Ishikawa (cell line): ENCODE measurements at regions not wholly inside any gene's neighbourhood (a gene's known extent, or its start where the extent isn't known, plus 50 kb on each side); places are given as distances from the start of the nearest gene placed in this dataset.

Source experiments
- CEBPB ChIP-seq: IDR thresholded peaks from 2 replicates; pipeline ENCODE4 v1.6.1; 2012
- CREB1 ChIP-seq: IDR thresholded peaks from 2 replicates; pipeline ENCODE4 v1.6.1; 2012; ENCODE audit warnings: low read depth
- EGR1 ChIP-seq: IDR thresholded peaks from 2 replicates; pipeline ENCODE4 v1.6.1; 2012
- EP300 ChIP-seq: IDR thresholded peaks from 2 replicates; pipeline ENCODE4 v1.6.1; 2012; ENCODE audit warnings: borderline replicate concordance
- FOXM1 ChIP-seq: IDR thresholded peaks from 2 replicates; pipeline ENCODE4 v1.6.1; 2012; ENCODE audit warnings: low read depth, borderline replicate concordance
- NFIC ChIP-seq: IDR thresholded peaks from 2 replicates; pipeline ENCODE4 v1.6.1; 2012
- RAD21 ChIP-seq: IDR thresholded peaks from 2 replicates; pipeline ENCODE4 v1.6.1; 2012; ENCODE audit warnings: low read depth
- REST ChIP-seq: IDR thresholded peaks from 2 replicates; pipeline ENCODE4 v1.6.1; 2012; ENCODE audit warnings: low read depth, mild to moderate bottlenecking
- TAF1 ChIP-seq: IDR thresholded peaks from 2 replicates; pipeline ENCODE4 v1.6.1; 2012; ENCODE audit warnings: low read depth, mild to moderate bottlenecking
- TCF12 ChIP-seq: IDR thresholded peaks from 2 replicates; pipeline ENCODE4 v1.6.1; 2012; ENCODE audit warnings: low read depth
- TEAD4 ChIP-seq: IDR thresholded peaks from 2 replicates; pipeline ENCODE4 v1.6.1; 2012
- YY1 ChIP-seq: IDR thresholded peaks from 2 replicates; pipeline ENCODE4 v1.6.1; 2012; ENCODE audit warnings: low read depth
- ZBTB7A ChIP-seq: IDR thresholded peaks from 2 replicates; pipeline ENCODE4 v1.6.1; 2012; ENCODE audit warnings: low read depth
- TF ChIP-seq, protein P1 (sequence below): IDR thresholded peaks from 2 replicates; pipeline ENCODE4 v1.6.1; 2012
- TF ChIP-seq, protein P2 (sequence below): IDR thresholded peaks from 2 replicates; pipeline ENCODE4 v1.6.1; 2012

- no peak for TF ChIP-seq CREB1
- no peak for TF ChIP-seq REST
- TF ChIP-seq, protein P1, sequence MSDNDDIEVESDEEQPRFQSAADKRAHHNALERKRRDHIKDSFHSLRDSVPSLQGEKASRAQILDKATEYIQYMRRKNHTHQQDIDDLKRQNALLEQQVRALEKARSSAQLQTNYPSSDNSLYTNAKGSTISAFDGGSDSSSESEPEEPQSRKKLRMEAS: no peak
- no peak for TF ChIP-seq YY1
- TF ChIP-seq, protein P2, sequence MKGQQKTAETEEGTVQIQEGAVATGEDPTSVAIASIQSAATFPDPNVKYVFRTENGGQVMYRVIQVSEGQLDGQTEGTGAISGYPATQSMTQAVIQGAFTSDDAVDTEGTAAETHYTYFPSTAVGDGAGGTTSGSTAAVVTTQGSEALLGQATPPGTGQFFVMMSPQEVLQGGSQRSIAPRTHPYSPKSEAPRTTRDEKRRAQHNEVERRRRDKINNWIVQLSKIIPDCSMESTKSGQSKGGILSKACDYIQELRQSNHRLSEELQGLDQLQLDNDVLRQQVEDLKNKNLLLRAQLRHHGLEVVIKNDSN: no peak
- TF ChIP-seq EGR1: no peak
- no peak for TF ChIP-seq FOXM1
- no peak for TF ChIP-seq TCF12
- no peak for TF ChIP-seq TEAD4
- no peak for TF ChIP-seq TAF1
- no peak for TF ChIP-seq ZBTB7A
- TF ChIP-seq EP300: no peak
- no peak for TF ChIP-seq CEBPB
- no peak for TF ChIP-seq NFIC
- TF ChIP-seq RAD21: no peak
Observed at GRCh38 chr15:87118435-87118834, 1038.8 kb downstream of the AGBL1 start.

- TF ChIP-seq ZBTB7A: no peak
- TF ChIP-seq CEBPB: no peak
- TF ChIP-seq, protein P2: no peak
- no peak for TF ChIP-seq FOXM1
- no peak for TF ChIP-seq RAD21
- no peak for TF ChIP-seq TCF12
- no peak for TF ChIP-seq YY1
- TF ChIP-seq REST: no peak
- TF ChIP-seq NFIC: no peak
- no peak for TF ChIP-seq TEAD4
Observed at GRCh38 chr15:87115795-87116194, 1036.1 kb downstream of the AGBL1 start.

GRCh38 chr15:87099916-87100315 is 1020.2 kb downstream of the AGBL1 start:
- TF ChIP-seq EP300 (no peak), NFIC (no peak), YY1 (no peak), REST (no peak), CREB1 (no peak), TEAD4 (no peak), TAF1 (no peak), TCF12 (no peak), FOXM1 (no peak), RAD21 (no peak), CEBPB (no peak), EGR1 (no peak), ZBTB7A (no peak)
- TF ChIP-seq, protein P1: no peak
- TF ChIP-seq, protein P2: no peak

GRCh38 chr15:87089551-87089950 is 1009.9 kb downstream of the AGBL1 start:
- TF ChIP-seq EP300 (no peak), NFIC (no peak), TCF12 (no peak), TAF1 (no peak), TEAD4 (no peak), ZBTB7A (no peak), CREB1 (no peak), EGR1 (no peak), CEBPB (no peak), RAD21 (no peak), FOXM1 (no peak), YY1 (no peak), REST (no peak)
- TF ChIP-seq, protein P2: no peak
- TF ChIP-seq, protein P1: no peak
